Adipocyte (in vitro differentiated cells): ENCODE measurements at regions not wholly inside any gene's neighbourhood (a gene's known extent, or its start where the extent isn't known, plus 50 kb on each side); places are given as distances from the start of the nearest gene placed in this dataset.

ENCODE experiments used
- DNase-seq: peaks from one replicate; pipeline ENCODE4 v3.0.0-alpha.2; 2015; ENCODE audit warnings: low read depth
- H3K27me3 ChIP-seq: replicated peaks from 2 replicates; pipeline ENCODE4 v1.7.0; 2013; ENCODE audit warnings: mild to moderate bottlenecking, low read length, moderate library complexity; ENCODE audit not compliant: control insufficient read depth, insufficient read depth
- H3K36me3 ChIP-seq: 2 replicates; pipeline ENCODE4 v1.7.0; 2013; ENCODE audit warnings: low read length, mild to moderate bottlenecking, moderate library complexity; ENCODE audit not compliant: control insufficient read depth, insufficient read depth, severe bottlenecking
- H3K4me1 ChIP-seq: 2 replicates; pipeline ENCODE4 v1.7.0; 2013; ENCODE audit warnings: mild to moderate bottlenecking, low read length, moderate library complexity; ENCODE audit not compliant: control insufficient read depth, insufficient read depth
- H3K4me3 ChIP-seq: 2 replicates; pipeline ENCODE4 v1.7.0; 2013; ENCODE audit warnings: mild to moderate bottlenecking, low read length, moderate library complexity
- H3K9ac ChIP-seq: 2 replicates; pipeline ENCODE4 v1.7.0; 2013; ENCODE audit warnings: mild to moderate bottlenecking, low read length, moderate library complexity
- H3K9me3 ChIP-seq: 2 replicates; pipeline ENCODE4 v1.7.0; 2013; ENCODE audit warnings: mild to moderate bottlenecking, low read length, moderate library complexity; ENCODE audit not compliant: control insufficient read depth

- H3K27me3 ChIP-seq = peaks cover 2% of the 10 kb centered on the region
- no peaks in the 10 kb centered on the region for H3K4me1 ChIP-seq
- H3K4me3 ChIP-seq = no peak overlapping the region
- H3K9ac ChIP-seq = no peak overlapping the region
- peaks cover 8% of the 10 kb centered on the region for H3K9me3 ChIP-seq
- no peak for DNase-seq
- no peaks in the 10 kb centered on the region for H3K36me3 ChIP-seq
Measured at GRCh38 chr3:78186404-78186803, 1146.5 kb downstream of the ROBO2 start.

DNA sequence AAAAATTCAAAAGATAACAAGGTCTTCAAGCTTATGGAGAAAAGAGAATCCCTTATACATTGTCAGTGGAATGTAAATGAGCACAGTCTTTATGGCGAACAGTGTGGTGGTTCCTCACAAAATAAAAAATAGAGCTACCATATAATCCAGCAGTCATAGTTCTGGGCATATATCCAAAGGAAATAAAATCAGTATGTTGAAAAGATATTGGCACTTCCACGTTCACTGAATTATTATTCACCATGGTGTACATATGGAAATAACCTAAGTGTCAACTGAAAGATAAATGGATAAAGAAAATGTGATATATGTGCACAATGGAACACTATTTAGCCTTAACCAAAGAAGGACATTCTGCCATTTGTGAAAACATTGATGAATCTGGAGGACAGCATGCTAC lies 1161.2 kb downstream of the ROBO2 start:
- Histone ChIP-seq H3K36me3 (no peaks in the 10 kb centered on the region), H3K9ac (no peak overlapping the region), H3K4me1 (no peaks in the 10 kb centered on the region), H3K4me3 (no peak overlapping the region), H3K9me3 (no peaks in the 10 kb centered on the region), H3K27me3 (no peaks in the 10 kb centered on the region)
- no peak for DNase-seq

GRCh38 chr3:78204977-78205376 lies 1165.1 kb downstream of the ROBO2 start:
- peak overlapping the region; percentile 20 for H3K4me3 ChIP-seq
- H3K9ac ChIP-seq = no peak overlapping the region
- DNase-seq = peak; percentile 83
- no peaks in the 10 kb centered on the region for H3K27me3 ChIP-seq
- no peaks in the 10 kb centered on the region for H3K36me3 ChIP-seq
- H3K4me1 ChIP-seq = no peaks in the 10 kb centered on the region
- no peaks in the 10 kb centered on the region for H3K9me3 ChIP-seq

DNA sequence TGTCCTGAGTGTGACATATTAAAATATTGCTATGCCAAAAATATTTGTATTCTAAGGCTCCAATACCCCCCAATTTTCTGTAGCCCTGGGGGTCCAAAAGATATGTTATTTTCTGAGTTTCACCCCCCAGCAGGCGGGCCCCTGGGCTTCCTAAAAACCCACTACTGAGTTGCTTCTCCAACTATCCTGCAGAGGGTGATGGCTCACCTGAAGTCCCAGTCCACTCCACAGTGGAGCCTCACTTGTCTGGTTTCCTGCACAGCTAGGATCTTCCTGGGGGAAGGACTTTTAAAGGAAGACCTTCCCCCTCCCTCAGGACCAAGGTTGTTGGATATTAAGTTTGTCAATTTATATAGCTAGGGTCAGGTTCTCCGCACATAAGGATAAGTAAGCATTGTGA lies 1181.4 kb downstream of the ROBO2 start:
- no peaks in the 10 kb centered on the region for H3K4me1 ChIP-seq
- DNase-seq = no peak

DNA sequence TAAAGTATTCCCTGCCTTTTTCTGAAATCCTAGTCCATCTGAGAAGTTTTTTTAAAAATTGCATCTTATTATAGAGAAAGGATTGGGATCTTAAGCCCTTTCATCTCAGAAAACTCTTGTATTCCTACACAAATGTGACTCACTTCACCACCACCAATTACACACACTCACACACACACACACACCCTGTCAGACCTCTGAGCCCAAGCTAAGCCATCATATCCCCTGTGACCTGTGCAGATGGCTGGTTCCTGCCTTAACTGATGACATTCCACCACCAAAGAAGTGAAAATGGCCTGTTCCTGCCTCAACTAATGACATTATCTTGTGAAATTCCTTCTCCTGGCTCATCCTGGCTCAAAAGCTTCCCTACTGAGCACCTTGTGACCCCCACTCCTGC lies 1181.9 kb downstream of the ROBO2 start:
- no peak overlapping the region for H3K9ac ChIP-seq
- H3K27me3 ChIP-seq = no peaks in the 10 kb centered on the region
- no peak overlapping the region for H3K4me3 ChIP-seq
- no peaks in the 10 kb centered on the region for H3K9me3 ChIP-seq
- no peak for DNase-seq
- no peaks in the 10 kb centered on the region for H3K36me3 ChIP-seq
- H3K4me1 ChIP-seq = no peaks in the 10 kb centered on the region

More for the DNA sequence above, 1181.4 kb downstream of the ROBO2 start:
- H3K9ac ChIP-seq = no peak overlapping the region
- no peak overlapping the region for H3K4me3 ChIP-seq
- H3K27me3 ChIP-seq = no peaks in the 10 kb centered on the region
- H3K36me3 ChIP-seq = no peaks in the 10 kb centered on the region
- H3K9me3 ChIP-seq = no peaks in the 10 kb centered on the region

DNA sequence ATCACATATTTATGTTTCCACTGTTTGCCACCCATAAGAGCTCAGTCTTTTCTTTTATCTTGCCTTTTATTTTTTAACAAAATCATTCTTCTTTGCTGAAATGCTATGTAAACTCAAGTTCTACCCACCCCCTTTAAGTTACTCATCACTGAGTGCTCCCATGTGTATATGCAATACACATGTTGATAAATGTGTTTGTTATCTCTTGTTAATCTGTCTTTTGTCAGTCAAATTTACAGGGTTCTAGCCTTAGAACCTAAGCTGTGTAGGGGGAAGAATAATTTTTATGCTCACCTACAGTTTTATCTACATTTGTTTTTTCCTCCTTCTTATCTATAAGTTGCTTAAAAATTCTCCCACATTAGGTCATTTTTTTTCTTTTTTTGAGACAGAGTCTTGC lies 1195.9 kb downstream of the ROBO2 start:
- no peak overlapping the region for H3K9ac ChIP-seq
- H3K36me3 ChIP-seq = no peaks in the 10 kb centered on the region
- H3K4me1 ChIP-seq = no peaks in the 10 kb centered on the region
- no peaks in the 10 kb centered on the region for H3K27me3 ChIP-seq
- H3K4me3 ChIP-seq = no peak overlapping the region
- H3K9me3 ChIP-seq = peaks cover 11% of the 10 kb centered on the region
- no peak for DNase-seq

DNA sequence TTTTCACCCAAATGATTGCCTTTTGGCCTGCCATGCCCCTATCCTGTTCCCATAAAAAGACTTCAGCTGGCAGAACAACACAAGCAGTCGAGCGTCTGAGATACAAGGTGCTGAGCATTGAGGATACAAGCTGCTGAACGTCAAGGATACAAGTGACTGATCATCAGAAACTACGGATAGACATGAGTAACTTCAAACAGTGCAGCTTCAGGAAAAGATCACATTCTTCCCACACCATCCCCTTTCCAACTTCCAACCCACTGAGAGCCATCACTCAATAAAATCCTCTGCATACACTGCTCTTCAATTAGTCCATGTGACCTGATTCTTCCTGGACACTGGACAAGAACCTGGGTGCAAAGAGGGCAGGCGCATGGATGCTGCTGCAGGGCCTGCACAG lies 1198.9 kb downstream of the ROBO2 start:
- H3K4me1 ChIP-seq = no peaks in the 10 kb centered on the region
- no peak overlapping the region for H3K4me3 ChIP-seq
- no peak for DNase-seq
- no peak overlapping the region for H3K9ac ChIP-seq
- H3K9me3 ChIP-seq = peaks cover 22% of the 10 kb centered on the region
- H3K36me3 ChIP-seq = no peaks in the 10 kb centered on the region
- H3K27me3 ChIP-seq = no peaks in the 10 kb centered on the region

DNA sequence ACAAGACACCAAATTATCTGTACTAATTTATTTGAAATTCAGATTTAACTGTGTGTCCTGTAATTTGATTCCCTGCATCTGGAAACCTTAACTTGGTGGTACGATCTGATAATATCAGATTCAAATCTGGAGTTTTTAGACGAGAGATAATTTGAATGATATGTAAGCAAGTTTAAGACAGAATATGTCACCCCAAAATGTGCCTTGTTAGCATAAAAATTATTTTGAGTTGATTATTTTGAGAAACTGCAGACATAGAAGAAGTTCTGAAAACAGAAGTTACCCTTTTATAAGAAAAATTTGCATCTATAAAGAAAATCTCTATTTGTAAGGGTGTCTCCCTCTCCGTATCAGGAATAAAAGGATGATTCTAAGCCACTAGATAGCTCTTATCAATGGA lies 1202.8 kb downstream of the ROBO2 start:
- H3K9ac ChIP-seq = no peak overlapping the region
- H3K9me3 ChIP-seq = peaks cover 34% of the 10 kb centered on the region
- H3K27me3 ChIP-seq = no peaks in the 10 kb centered on the region
- H3K4me3 ChIP-seq = no peak overlapping the region
- H3K36me3 ChIP-seq = no peaks in the 10 kb centered on the region
- no peaks in the 10 kb centered on the region for H3K4me1 ChIP-seq
- no peak for DNase-seq

- H3K4me1 ChIP-seq = no peaks in the 10 kb centered on the region
- H3K4me3 ChIP-seq = no peak overlapping the region
- no peaks in the 10 kb centered on the region for H3K27me3 ChIP-seq
- DNase-seq = no peak
- peaks cover 30% of the 10 kb centered on the region for H3K9me3 ChIP-seq
- H3K36me3 ChIP-seq = no peaks in the 10 kb centered on the region
- H3K9ac ChIP-seq = no peak overlapping the region
Measured at GRCh38 chr3:78244136-78244535, 1204.2 kb downstream of the ROBO2 start.

GRCh38 chr3:78249294-78249693 lies 1209.4 kb downstream of the ROBO2 start:
- Histone ChIP-seq H3K4me1 (no peaks in the 10 kb centered on the region), H3K9me3 (peaks cover 12% of the 10 kb centered on the region), H3K27me3 (no peaks in the 10 kb centered on the region), H3K36me3 (no peaks in the 10 kb centered on the region), H3K4me3 (no peak overlapping the region), H3K9ac (no peak overlapping the region)
- peak; percentile 18 for DNase-seq

DNA sequence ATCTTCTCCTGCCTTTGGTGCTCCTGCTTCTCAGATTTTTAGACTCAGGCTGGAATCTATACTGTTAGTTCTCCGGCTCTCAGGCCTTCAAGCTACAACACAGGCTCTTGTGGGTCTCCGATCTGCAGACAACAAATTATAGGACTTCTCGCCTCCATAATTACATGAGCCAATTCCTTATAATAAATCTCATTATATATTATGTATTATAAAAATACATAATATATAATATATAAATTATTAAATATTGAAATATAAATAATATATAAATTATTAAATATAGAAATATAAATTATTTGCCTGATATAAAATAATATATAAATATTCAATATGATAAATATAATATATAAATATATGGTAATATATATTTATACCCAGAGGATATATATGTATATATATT lies 1214.0 kb downstream of the ROBO2 start:
- no peak for DNase-seq
- Histone ChIP-seq H3K9me3 (no peaks in the 10 kb centered on the region), H3K36me3 (no peaks in the 10 kb centered on the region), H3K4me3 (no peak overlapping the region), H3K4me1 (peaks cover 3% of the 10 kb centered on the region), H3K9ac (no peak overlapping the region), H3K27me3 (no peaks in the 10 kb centered on the region)

DNA sequence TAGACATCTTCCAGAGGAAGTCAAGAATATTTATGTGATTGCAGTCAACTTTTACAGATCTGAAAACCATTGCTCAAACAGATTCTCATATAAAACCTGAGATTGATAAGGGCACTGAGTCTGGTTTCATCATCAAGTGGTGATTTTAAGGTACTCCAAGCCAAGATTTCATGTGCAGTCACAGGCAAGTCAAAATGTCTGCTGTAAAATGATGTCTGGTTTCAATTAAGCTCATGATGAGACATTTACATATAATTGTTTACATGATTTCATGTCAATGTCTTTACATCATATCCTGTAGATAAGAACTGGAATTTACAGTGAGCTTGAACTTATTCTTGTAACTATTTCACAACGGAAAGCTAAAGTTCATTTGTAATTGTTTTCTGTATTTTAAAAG lies 1215.5 kb downstream of the ROBO2 start:
- Histone ChIP-seq H3K36me3 (no peaks in the 10 kb centered on the region), H3K27me3 (no peaks in the 10 kb centered on the region), H3K4me3 (no peak overlapping the region), H3K9me3 (no peaks in the 10 kb centered on the region), H3K4me1 (peaks cover 3% of the 10 kb centered on the region), H3K9ac (no peak overlapping the region)
- DNase-seq = peak; percentile 89
